H9 (cell line): ENCODE measurements at regions not wholly inside any gene's neighbourhood (a gene's known extent, or its start where the extent isn't known, plus 50 kb on each side); places are given as distances from the start of the nearest gene placed in this dataset.

Source experiments
- DNase-seq: peaks from one replicate; pipeline ENCODE4 v3.0.0-alpha.2; 2017
- H2AFZ ChIP-seq: one replicate; pipeline ENCODE4 v1.6.1; 2013; ENCODE audit warnings: mild to moderate bottlenecking, low read length, control low read depth, moderate library complexity
- H2AK5ac ChIP-seq: 2 replicates; pipeline ENCODE4 v1.6.1; 2013; ENCODE audit warnings: low read length, control low read depth, mixed read lengths; ENCODE audit not compliant: insufficient read length
- H2BK120ac ChIP-seq: one replicate; pipeline ENCODE4 v1.6.1; 2013; ENCODE audit warnings: low read depth, mild to moderate bottlenecking, low read length, control low read depth, inconsistent platforms; ENCODE audit not compliant: poor library complexity, severe bottlenecking
- H2BK12ac ChIP-seq: 2 replicates; pipeline ENCODE4 v1.6.1; 2013; ENCODE audit warnings: low read length, control low read depth, mixed read lengths, low read depth; ENCODE audit not compliant: insufficient read length
- H2BK15ac ChIP-seq: 2 replicates; pipeline ENCODE4 v1.6.1; 2013; ENCODE audit warnings: low read depth, low read length, control low read depth
- H2BK20ac ChIP-seq: one replicate; pipeline ENCODE4 v1.6.1; 2013; ENCODE audit warnings: low read depth, mild to moderate bottlenecking, low read length, control low read depth, inconsistent platforms; ENCODE audit not compliant: poor library complexity, severe bottlenecking
- H2BK5ac ChIP-seq: 2 replicates; pipeline ENCODE4 v1.6.1; 2013; ENCODE audit warnings: low read length, control low read depth, mixed read lengths; ENCODE audit not compliant: insufficient read length
- H3K14ac ChIP-seq: 2 replicates; pipeline ENCODE4 v1.6.1; 2013; ENCODE audit warnings: low read length, control low read depth; ENCODE audit not compliant: insufficient read depth
- H3K18ac ChIP-seq: 2 replicates; pipeline ENCODE4 v1.6.1; 2013; ENCODE audit warnings: low read depth, mild to moderate bottlenecking, mixed read lengths, low read length, control low read depth; ENCODE audit not compliant: insufficient read length
- H3K23ac ChIP-seq: 2 replicates; pipeline ENCODE4 v1.6.1; 2013; ENCODE audit warnings: low read length, control low read depth, mixed read lengths, low read depth; ENCODE audit not compliant: insufficient read length
- H3K23me2 ChIP-seq: 2 replicates; pipeline ENCODE4 v1.6.1; 2013; ENCODE audit warnings: low read depth, mild to moderate bottlenecking, mixed read lengths, low read length, control low read depth; ENCODE audit not compliant: insufficient read length, poor library complexity, severe bottlenecking
- H3K27ac ChIP-seq: 2 replicates; pipeline ENCODE4 v1.5.1; 2013; ENCODE audit warnings: low read length, control low read depth, mixed read lengths, low read depth; ENCODE audit not compliant: insufficient read length
- H3K27me3 ChIP-seq: 2 replicates; pipeline ENCODE4 v1.6.1; 2013; ENCODE audit warnings: low read length, control low read depth, inconsistent platforms; ENCODE audit not compliant: insufficient read depth
- H3K4ac ChIP-seq: 2 replicates; pipeline ENCODE4 v1.6.1; 2013; ENCODE audit warnings: low read depth, mild to moderate bottlenecking, control low read depth, inconsistent platforms, low read length, moderate library complexity
- H3K4me1 ChIP-seq: 2 replicates; pipeline ENCODE4 v1.6.1; 2013; ENCODE audit warnings: low read length, control low read depth, inconsistent platforms; ENCODE audit not compliant: insufficient read depth
- H3K4me2 ChIP-seq: 2 replicates; pipeline ENCODE4 v1.6.1; 2013; ENCODE audit warnings: low read length, control low read depth, mixed read lengths; ENCODE audit not compliant: insufficient read length, insufficient read depth
- H3K56ac ChIP-seq: 2 replicates; pipeline ENCODE4 v1.6.1; 2013; ENCODE audit warnings: low read depth, mild to moderate bottlenecking, mixed read lengths, low read length, control low read depth; ENCODE audit not compliant: insufficient read length
- H3K79me1 ChIP-seq: 2 replicates; pipeline ENCODE4 v1.6.1; 2013; ENCODE audit warnings: low read depth, mild to moderate bottlenecking, moderate library complexity, low read length, control low read depth, inconsistent platforms; ENCODE audit not compliant: insufficient read depth, poor library complexity, severe bottlenecking
- H3K79me2 ChIP-seq: 2 replicates; pipeline ENCODE4 v1.6.1; 2013; ENCODE audit warnings: low read length, control low read depth, inconsistent platforms; ENCODE audit not compliant: insufficient read depth
- H3K9ac ChIP-seq: 2 replicates; pipeline ENCODE4 v1.6.1; 2013; ENCODE audit warnings: low read length, control low read depth, mixed read lengths; ENCODE audit not compliant: insufficient read length; ENCODE audit errors: extremely low read depth
- H3K9me3 ChIP-seq: one replicate; pipeline ENCODE4 v1.6.1; 2013; ENCODE audit warnings: low read depth, low read length, inconsistent platforms; ENCODE audit not compliant: control insufficient read depth
- H3T11ph ChIP-seq: one replicate; pipeline ENCODE4 v1.6.1; 2013; ENCODE audit warnings: mild to moderate bottlenecking, low read length, control low read depth, inconsistent platforms
- H4K20me1 ChIP-seq: one replicate; pipeline ENCODE4 v1.6.1; 2013; ENCODE audit not compliant: control insufficient read depth, insufficient read length, insufficient read depth
- H4K5ac ChIP-seq: 2 replicates; pipeline ENCODE4 v1.6.1; 2013; ENCODE audit warnings: low read depth, mild to moderate bottlenecking, mixed read lengths, low read length, control low read depth; ENCODE audit not compliant: insufficient read length
- H4K8ac ChIP-seq: replicated peaks from 2 replicates; pipeline ENCODE4 v1.6.1; 2013; ENCODE audit warnings: low read length, control low read depth, mixed read lengths, low read depth; ENCODE audit not compliant: insufficient read length
- H4K91ac ChIP-seq: 2 replicates; pipeline ENCODE4 v1.6.1; 2013; ENCODE audit warnings: low read depth, mild to moderate bottlenecking, moderate library complexity, mixed read lengths, low read length, control low read depth; ENCODE audit not compliant: insufficient read length
- H3K27ac Mint-ChIP-seq, 3 experiments: 2 replicates in 2 of 3; 3 replicates in 1 of 3; pipeline ENCODE4 v1.8.0; 2020 to 2021; ENCODE audit warnings: mixed read lengths in 3 of 3, mild to moderate bottlenecking in 1 of 3, moderate library complexity in 1 of 3
- H3K27me3 Mint-ChIP-seq: 2 replicates; pipeline ENCODE4 v1.8.0; 2021; ENCODE audit warnings: low read depth, mild to moderate bottlenecking, moderate library complexity, mixed read lengths
- H3K36me3 Mint-ChIP-seq, 3 experiments: 2 replicates in 2 of 3; 3 replicates in 1 of 3; pipeline ENCODE4 v1.8.0; 2020 to 2021; ENCODE audit warnings: low read depth in 3 of 3, mixed read lengths in 3 of 3; ENCODE audit not compliant: insufficient read depth in 1 of 3
- H3K4me1 Mint-ChIP-seq, 2 experiments: 2 replicates each; pipeline ENCODE4 v1.8.0; 2020; ENCODE audit warnings: mixed read lengths in 2 of 2
- H3K4me3 Mint-ChIP-seq, 2 experiments: 2 replicates in 1 of 2; 3 replicates in 1 of 2; pipeline ENCODE4 v1.8.0; 2020 to 2021; ENCODE audit warnings: mild to moderate bottlenecking in 2 of 2, mixed read lengths in 2 of 2, moderate library complexity in 1 of 2
- H3K9me3 Mint-ChIP-seq, 2 experiments: 2 replicates in 1 of 2; 3 replicates in 1 of 2; pipeline ENCODE4 v1.8.0; 2020; ENCODE audit warnings: mild to moderate bottlenecking in 2 of 2, mixed read lengths in 2 of 2, moderate library complexity in 1 of 2
- WGBS: extraction: QIAGEN DNeasy Blood & Tissue Kit; methylation state at CpG from one replicate; pipeline ENCODE4 v1.1.7; 2013; ENCODE audit warnings: missing lambda C conversion rate, low lambda C conversion rate, mixed read lengths; ENCODE audit not compliant: insufficient read length; ENCODE audit errors: extremely low coverage; 5-methylcytosine and 5-hydroxymethylcytosine counted together
- TF ChIP-seq, protein P1 (sequence below): fragments of 200-600 bp; sonication (generic); conservative IDR thresholded peaks from 3 replicates; pipeline ENCODE4 v1.8.0; 2021; ENCODE audit warnings: antibody characterized with exemption, mild to moderate bottlenecking

DNA sequence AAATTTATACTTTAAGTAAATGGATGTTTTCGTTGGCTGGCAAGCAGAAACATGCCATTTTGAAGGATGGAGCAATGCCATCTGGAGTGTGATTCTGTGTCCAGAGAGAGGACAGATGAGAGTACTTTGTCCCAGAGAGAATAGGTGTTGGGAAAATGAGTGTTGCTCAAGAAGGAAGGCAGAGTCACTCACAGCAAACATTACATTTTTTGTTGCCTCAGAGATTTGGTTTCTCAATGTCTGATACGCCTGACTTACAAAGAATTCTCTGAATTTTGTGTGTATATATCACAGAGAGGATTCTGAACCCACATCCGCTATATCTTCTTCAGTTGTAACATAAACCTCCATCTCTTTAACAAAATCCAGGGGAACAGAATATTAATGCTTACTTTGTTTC lies 102.8 kb upstream of the PCDH18 start:
- Mint-ChIP-seq H3K4me3 (no peak overlapping the region), H3K27ac (no peak overlapping the region)
- TF ChIP-seq, protein P1, sequence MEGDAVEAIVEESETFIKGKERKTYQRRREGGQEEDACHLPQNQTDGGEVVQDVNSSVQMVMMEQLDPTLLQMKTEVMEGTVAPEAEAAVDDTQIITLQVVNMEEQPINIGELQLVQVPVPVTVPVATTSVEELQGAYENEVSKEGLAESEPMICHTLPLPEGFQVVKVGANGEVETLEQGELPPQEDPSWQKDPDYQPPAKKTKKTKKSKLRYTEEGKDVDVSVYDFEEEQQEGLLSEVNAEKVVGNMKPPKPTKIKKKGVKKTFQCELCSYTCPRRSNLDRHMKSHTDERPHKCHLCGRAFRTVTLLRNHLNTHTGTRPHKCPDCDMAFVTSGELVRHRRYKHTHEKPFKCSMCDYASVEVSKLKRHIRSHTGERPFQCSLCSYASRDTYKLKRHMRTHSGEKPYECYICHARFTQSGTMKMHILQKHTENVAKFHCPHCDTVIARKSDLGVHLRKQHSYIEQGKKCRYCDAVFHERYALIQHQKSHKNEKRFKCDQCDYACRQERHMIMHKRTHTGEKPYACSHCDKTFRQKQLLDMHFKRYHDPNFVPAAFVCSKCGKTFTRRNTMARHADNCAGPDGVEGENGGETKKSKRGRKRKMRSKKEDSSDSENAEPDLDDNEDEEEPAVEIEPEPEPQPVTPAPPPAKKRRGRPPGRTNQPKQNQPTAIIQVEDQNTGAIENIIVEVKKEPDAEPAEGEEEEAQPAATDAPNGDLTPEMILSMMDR: no peak

More for the DNA sequence above, 102.8 kb upstream of the PCDH18 start:
- H3K18ac ChIP-seq: no peak overlapping the region
- H4K5ac ChIP-seq: no peak overlapping the region
- H2BK15ac ChIP-seq: no peak overlapping the region
- WGBS: no CpG with 5 or more reads among the region's 3 CpGs
- H3K27me3 ChIP-seq: no peaks in the 10 kb centered on the region
- H3K9me3 ChIP-seq: no peaks in the 10 kb centered on the region
- no peak overlapping the region for H3K4me2 ChIP-seq
- no peak overlapping the region for H3K9ac ChIP-seq
- DNase-seq: no peak
- H4K91ac ChIP-seq: no peak overlapping the region
- no peaks in the 10 kb centered on the region for H3K79me1 ChIP-seq
- no peaks in the 10 kb centered on the region for H3K27me3 Mint-ChIP-seq
- H3K4ac ChIP-seq: no peak overlapping the region
- no peaks in the 10 kb centered on the region; a peak in 1 of 7 replicates for H3K36me3 Mint-ChIP-seq
- no peak overlapping the region for H2BK20ac ChIP-seq
- H2BK5ac ChIP-seq: no peak overlapping the region
- H3K56ac ChIP-seq: no peak overlapping the region
- no peaks in the 10 kb centered on the region for H3K79me2 ChIP-seq
- no peak overlapping the region for H2BK120ac ChIP-seq
- no peak overlapping the region for H2AFZ ChIP-seq
- no peak overlapping the region for H3T11ph ChIP-seq
- H3K23me2 ChIP-seq: no peaks in the 10 kb centered on the region
- no peaks in the 10 kb centered on the region; a peak in 1 of 5 replicates for H3K9me3 Mint-ChIP-seq
- H3K14ac ChIP-seq: no peak overlapping the region
- H3K27ac ChIP-seq: no peak overlapping the region
- H2BK12ac ChIP-seq: no peak overlapping the region
- no peak overlapping the region for H2AK5ac ChIP-seq
- H4K20me1 ChIP-seq: no peaks in the 10 kb centered on the region
- H3K4me1 ChIP-seq: no peaks in the 10 kb centered on the region
- H4K8ac ChIP-seq: no peak overlapping the region
- no peak overlapping the region for H3K23ac ChIP-seq
- peaks cover 4 to 10% of the 10 kb centered on the region in 2 experiments for H3K4me1 Mint-ChIP-seq
